Effector memory CD8-positive, alpha-beta T cell (primary cell): ENCODE measurements at regions not wholly inside any gene's neighbourhood (a gene's known extent, or its start where the extent isn't known, plus 50 kb on each side); places are given as distances from the start of the nearest gene placed in this dataset.
"Not testable (repeated sequence)": the region's sequence is repeated elsewhere in the genome, so short reads cannot be mapped to it uniquely, and the experiment has no call there.

ENCODE experiments used
- ATAC-seq: fragments of 150-1000 bp; cut with Tn5 transposase; replicated peaks from 2 replicates; pipeline ENCODE4 v1.10.0; 2021; ENCODE audit warnings: mild to moderate bottlenecking, moderate library complexity
- DNase-seq, 3 experiments: peaks; one replicate each; pipeline ENCODE4 v3.0.0; 2021
- H3K27ac Mint-ChIP-seq, 2 donors: one replicate each; pipeline ENCODE4 v1.8.0; 2022; ENCODE audit warnings: mild to moderate bottlenecking in 2 of 2, mixed read lengths in 2 of 2, moderate library complexity in 2 of 2
- H3K27me3 Mint-ChIP-seq, 2 donors: one replicate each; pipeline ENCODE4 v1.8.0; 2022; ENCODE audit warnings: mixed read lengths in 2 of 2
- H3K36me3 Mint-ChIP-seq: one replicate; pipeline ENCODE4 v1.8.0; 2022; ENCODE audit warnings: mild to moderate bottlenecking, moderate library complexity, mixed read lengths; ENCODE audit not compliant: insufficient read depth
- H3K4me1 Mint-ChIP-seq, 2 donors: one replicate each; pipeline ENCODE4 v1.8.0; 2022; ENCODE audit warnings: low read depth in 2 of 2, mixed read lengths in 2 of 2
- H3K4me3 Mint-ChIP-seq, 2 donors: one replicate each; pipeline ENCODE4 v1.8.0; 2022; ENCODE audit warnings: mild to moderate bottlenecking in 2 of 2, mixed read lengths in 2 of 2, moderate library complexity in 2 of 2
- H3K9me3 Mint-ChIP-seq, 2 donors: one replicate each; pipeline ENCODE4 v1.8.0; 2022; ENCODE audit warnings: mixed read lengths in 2 of 2

DNA sequence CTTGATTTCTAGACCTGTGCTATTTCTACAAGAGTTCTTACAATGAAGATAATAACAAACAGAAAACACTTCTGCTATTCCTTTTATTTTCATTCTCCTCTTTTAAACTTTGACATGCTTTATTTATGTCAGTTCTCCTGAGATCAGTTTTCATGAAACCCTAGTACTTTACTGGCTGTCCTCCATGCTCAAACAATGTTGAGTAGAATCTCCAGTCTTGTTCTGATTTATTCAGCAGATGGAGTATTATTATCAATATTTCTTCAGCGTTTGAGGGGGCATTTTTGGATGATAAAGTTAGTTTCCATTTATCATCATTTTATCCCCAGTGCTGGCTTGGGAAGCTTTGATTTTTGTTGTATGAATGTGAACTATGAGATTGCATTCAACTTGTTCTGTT, 85.9 kb upstream of the WARS2 start:
- Mint-ChIP-seq H3K36me3 (no peaks in the 10 kb centered on the region), H3K27ac (no peak overlapping the region), H3K4me3 (no peak overlapping the region), H3K4me1 (no peaks in the 10 kb centered on the region), H3K27me3 (no peaks in the 10 kb centered on the region), H3K9me3 (no peaks in the 10 kb centered on the region)
- DNase-seq (no peak), ATAC-seq (no peak)

DNA sequence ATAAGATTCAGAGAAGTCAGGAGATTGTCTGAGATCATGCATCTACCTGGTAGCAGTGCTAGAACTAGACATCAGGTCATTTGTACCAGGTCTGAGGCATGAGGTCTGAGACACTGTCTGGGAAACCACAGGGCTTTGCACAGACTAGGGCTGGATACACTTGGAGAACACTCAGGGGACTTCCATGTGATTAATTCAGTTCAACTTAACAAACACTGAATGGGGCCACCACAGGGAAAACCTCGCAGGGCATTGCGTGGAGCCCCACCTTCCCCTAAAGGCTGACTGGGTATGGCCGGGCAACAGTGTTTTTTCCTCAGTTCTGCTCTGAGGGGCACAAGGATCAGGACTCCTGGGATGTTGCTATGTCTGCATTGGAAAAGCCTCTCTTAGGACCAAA, 86.5 kb upstream of the WARS2 start:
- no peak overlapping the region for H3K4me3 Mint-ChIP-seq
- no peaks in the 10 kb centered on the region for H3K27me3 Mint-ChIP-seq
- H3K27ac Mint-ChIP-seq = no peak overlapping the region
- DNase-seq = no peak
- no peaks in the 10 kb centered on the region for H3K9me3 Mint-ChIP-seq
- H3K36me3 Mint-ChIP-seq = no peaks in the 10 kb centered on the region
- no peak for ATAC-seq
- H3K4me1 Mint-ChIP-seq = no peaks in the 10 kb centered on the region

DNA sequence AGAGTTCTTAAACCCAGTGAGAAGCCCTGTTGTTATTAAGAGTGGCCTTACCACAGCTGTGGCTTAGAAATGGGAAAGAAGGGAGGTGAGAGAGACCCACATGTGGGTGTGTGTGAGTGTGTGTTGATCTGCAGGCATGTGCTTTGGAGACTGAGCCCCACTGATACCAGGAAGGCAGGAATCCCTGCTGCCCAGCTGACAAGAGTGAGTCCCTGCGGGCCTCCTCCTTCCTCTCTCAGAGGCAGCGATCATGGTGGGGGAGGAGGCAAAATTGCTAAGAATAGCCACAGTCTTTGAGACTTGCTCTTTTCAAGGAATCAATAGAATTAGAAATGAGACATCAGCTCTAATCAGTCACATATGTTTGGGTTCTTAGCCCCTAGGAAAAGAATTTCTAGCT, 87.0 kb upstream of the WARS2 start:
- no peak overlapping the region for H3K27ac Mint-ChIP-seq

DNA sequence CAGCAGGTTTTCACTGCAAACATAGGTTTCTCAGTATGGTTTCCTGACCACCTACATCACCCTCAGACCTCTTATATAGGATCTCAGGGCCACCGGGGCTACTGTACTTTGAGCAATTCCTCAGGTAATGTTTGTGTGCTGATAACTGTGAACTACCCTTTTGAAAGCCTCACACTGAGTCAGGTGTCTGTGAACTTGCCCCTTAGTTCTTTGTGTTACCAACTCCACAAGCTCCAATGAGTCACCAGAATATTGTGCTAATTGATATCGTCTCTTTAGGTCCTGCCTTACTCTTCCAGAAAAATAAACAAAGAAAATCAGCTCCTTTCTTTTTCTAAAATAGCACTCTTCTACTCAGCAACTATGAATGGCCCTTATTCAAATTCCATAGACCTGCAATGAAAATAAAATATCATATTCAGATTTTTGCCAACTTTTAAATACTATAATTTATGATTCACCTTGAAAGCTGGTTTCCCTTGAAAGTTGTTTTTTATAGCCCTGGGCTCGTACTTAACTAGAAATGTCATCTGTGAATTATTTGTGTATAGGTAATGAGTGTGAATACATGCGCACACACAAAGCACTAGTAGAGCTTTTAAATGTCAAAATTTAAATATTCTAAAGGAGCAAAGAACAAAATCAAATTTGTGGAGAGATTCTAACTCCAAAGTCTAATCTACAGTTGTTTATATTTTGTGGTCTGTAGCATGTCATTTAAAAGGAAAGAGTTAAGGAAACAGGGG, 88.1 kb upstream of the WARS2 start:
- H3K4me3 Mint-ChIP-seq = no peak overlapping the region
- ATAC-seq = no peak

More for the DNA sequence above, 87.0 kb upstream of the WARS2 start:
- Mint-ChIP-seq H3K4me1 (no peaks in the 10 kb centered on the region), H3K9me3 (no peaks in the 10 kb centered on the region), H3K27me3 (no peaks in the 10 kb centered on the region), H3K4me3 (no peak overlapping the region), H3K36me3 (no peaks in the 10 kb centered on the region)
- ATAC-seq (no peak), DNase-seq (no peak)

DNA sequence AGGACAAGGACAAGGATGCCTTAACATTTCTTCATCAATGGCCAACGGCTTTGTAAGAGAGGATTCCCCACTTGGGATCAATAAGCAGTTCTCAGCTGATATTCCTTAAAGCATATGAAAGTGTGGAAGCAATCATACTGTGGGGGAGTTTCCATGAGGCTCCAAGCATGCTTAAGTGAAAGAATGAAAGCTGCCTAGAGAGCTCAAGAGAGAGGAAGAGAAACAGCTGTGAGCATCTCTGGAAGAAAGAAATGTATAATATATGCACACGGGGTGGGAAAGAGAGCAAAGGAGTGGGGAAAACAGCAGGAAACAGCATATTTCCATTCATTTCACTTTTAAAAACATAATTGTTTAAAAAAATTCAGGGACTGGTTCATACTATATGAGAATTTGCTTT, 94.7 kb upstream of the WARS2 start:
- no peak for ATAC-seq
- DNase-seq = no peak
- H3K9me3 Mint-ChIP-seq = no peaks in the 10 kb centered on the region
- no peaks in the 10 kb centered on the region for H3K36me3 Mint-ChIP-seq
- H3K27me3 Mint-ChIP-seq = no peaks in the 10 kb centered on the region
- H3K4me1 Mint-ChIP-seq = no peaks in the 10 kb centered on the region
- H3K27ac Mint-ChIP-seq = no peak overlapping the region
- no peak overlapping the region for H3K4me3 Mint-ChIP-seq

More for the DNA sequence above, 88.1 kb upstream of the WARS2 start:
- Mint-ChIP-seq H3K27ac (no peak overlapping the region), H3K27me3 (no peaks in the 10 kb centered on the region), H3K36me3 (no peaks in the 10 kb centered on the region), H3K4me1 (no peaks in the 10 kb centered on the region), H3K9me3 (no peaks in the 10 kb centered on the region)
- no peak for DNase-seq

DNA sequence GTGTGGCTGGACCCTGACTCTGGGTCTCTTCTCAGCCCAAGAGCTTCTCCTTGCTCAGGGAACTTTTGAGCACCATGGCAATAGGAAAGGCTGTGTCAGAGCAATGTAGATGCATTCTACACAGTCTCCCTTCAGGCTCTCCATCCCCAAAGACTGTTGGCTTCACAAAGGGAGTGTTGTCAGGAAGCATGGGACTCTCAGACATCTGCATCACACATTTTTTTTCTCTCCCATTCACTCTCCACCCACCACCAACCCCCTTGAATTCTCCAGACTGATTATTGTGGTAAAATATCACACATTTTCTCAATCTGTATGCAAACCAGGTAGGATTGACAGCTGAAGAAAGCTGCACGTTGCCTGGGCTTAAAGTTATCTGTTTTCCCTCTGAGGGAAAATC, 105.4 kb upstream of the WARS2 start:
- DNase-seq = no peak
- ATAC-seq = no peak
- Mint-ChIP-seq H3K4me1 (no peaks in the 10 kb centered on the region), H3K27ac (no peak overlapping the region), H3K27me3 (no peaks in the 10 kb centered on the region), H3K9me3 (no peaks in the 10 kb centered on the region), H3K4me3 (no peak overlapping the region), H3K36me3 (no peaks in the 10 kb centered on the region)

DNA sequence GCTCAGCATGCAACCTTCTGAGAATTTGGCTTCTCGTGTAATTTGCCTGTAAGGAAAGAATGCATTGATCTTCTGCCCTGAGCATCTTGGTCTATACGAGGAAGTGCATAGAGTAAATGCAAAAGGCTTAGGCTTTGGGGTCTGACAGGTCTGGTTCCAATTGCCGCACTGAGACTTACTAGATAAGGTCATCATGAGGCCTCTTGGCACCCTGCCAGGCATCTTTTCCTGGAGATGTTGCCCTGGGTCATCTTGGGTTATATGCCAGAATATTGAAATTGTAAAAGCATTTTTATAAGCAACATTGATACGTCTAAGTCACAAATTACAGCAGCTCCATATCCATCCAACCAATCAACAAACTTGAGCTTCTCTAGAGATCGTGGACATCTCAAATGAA, 108.8 kb upstream of the WARS2 start:
- no peak overlapping the region for H3K4me3 Mint-ChIP-seq
- ATAC-seq = no peak
- no peaks in the 10 kb centered on the region for H3K4me1 Mint-ChIP-seq
- no peak for DNase-seq
- H3K27me3 Mint-ChIP-seq = no peaks in the 10 kb centered on the region
- H3K27ac Mint-ChIP-seq = no peak overlapping the region
- H3K9me3 Mint-ChIP-seq = no peaks in the 10 kb centered on the region
- H3K36me3 Mint-ChIP-seq = no peaks in the 10 kb centered on the region

DNA sequence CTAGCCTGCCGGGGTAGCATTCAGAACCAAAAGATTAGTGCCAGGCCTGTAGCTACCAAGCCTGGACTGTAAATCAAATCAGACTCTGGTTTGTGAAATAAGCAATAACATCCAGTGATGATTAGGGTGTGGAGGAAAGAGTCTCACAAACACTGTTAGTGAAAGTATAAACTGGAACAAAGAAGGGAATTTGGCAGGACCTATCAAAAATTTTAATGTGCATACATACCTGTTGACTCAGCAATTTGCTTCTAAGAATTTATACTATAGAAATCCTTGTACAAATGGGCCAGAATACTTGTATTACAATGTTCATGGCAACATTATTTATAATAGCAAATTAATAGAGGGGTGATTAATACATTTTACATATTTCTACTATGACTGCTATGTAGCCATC, 109.8 kb upstream of the WARS2 start:
- Mint-ChIP-seq H3K9me3 (no peaks in the 10 kb centered on the region), H3K4me1 (no peaks in the 10 kb centered on the region), H3K4me3 (no peak overlapping the region), H3K36me3 (no peaks in the 10 kb centered on the region), H3K27me3 (no peaks in the 10 kb centered on the region), H3K27ac (no peak overlapping the region)
- DNase-seq = no peak
- ATAC-seq = no peak

DNA sequence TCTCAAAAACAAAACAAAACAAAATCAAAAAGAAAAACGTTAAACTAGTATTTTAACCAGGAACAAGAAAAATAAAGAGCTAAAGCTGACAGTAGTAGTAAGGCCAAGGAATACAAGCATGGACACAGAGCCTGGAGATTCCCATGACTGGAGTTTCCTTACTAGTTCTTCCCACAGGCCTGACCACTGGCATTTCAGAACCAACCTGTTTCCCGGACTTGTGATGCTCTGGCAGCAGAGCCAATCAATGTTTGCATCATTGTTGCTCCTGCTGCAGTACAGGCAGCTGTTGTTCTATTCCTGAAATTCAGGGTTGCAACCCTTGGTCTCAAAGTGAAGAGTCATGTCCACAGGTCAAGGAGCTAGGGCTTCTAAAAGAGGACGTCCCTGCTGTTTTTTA, 111.3 kb upstream of the WARS2 start:
- no peaks in the 10 kb centered on the region for H3K4me1 Mint-ChIP-seq
- H3K9me3 Mint-ChIP-seq = no peaks in the 10 kb centered on the region
- H3K27ac Mint-ChIP-seq = no peak overlapping the region
- DNase-seq (no peak), ATAC-seq (no peak)
- H3K27me3 Mint-ChIP-seq = no peaks in the 10 kb centered on the region
- H3K4me3 Mint-ChIP-seq = no peak overlapping the region
- no peaks in the 10 kb centered on the region for H3K36me3 Mint-ChIP-seq

DNA sequence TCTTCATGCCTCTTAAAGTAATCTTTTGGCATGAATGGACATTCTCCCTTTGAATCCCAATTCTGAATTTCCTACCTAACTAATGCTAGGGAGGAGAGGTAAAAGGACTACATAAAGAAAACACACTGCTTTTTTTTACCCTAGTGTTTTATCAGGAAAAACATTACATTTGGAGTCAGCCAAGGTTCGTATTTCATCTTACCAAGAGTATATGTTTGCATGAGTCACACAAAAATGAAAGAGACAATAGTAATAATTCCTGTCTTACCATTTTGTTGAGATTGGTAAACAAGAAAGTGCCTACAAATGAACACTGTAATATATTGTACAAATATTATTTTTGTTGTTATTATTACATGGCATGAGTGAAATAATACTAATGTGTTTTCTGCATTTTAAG, 112.9 kb upstream of the WARS2 start:
- Mint-ChIP-seq H3K4me3 (no peak overlapping the region), H3K36me3 (no peaks in the 10 kb centered on the region), H3K27ac (no peak overlapping the region), H3K9me3 (peaks cover 0 to 3% of the 10 kb centered on the region in 2 donors), H3K27me3 (no peaks in the 10 kb centered on the region), H3K4me1 (no peaks in the 10 kb centered on the region)
- ATAC-seq = no peak
- DNase-seq = no peak

DNA sequence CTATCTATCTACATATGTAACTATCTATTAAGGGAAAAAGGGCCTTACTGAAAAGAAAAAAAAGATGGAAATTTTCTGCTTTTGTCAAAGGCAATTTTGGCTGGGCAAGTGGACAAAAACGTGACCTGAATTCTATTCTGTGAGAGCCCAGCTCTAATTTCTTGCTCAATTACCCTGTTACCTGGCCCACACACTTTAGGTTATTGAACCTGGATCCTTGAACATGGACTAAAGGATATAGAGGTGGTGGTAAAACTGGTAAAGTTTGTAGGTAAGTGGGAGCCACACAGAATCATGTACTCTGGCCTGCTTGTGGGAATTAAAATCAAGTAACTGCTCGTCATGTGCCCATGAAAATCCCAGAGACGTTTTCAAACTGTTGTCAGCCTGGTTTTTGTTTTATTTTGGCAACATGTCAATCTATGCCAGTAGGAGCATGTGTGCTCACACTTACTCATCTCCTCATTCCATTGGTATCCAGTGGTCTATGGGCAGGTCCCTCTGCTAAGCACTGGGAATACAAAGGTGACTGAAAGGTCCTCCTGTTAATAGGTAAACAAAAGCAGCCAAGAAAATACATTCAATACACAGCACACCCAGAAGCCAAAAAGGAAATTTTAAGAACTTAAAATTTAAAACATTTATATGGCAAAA, 113.7 kb upstream of the WARS2 start:
- no peak for ATAC-seq
- no peak overlapping the region for H3K4me3 Mint-ChIP-seq
- no peaks in the 10 kb centered on the region for H3K36me3 Mint-ChIP-seq
- no peak overlapping the region for H3K27ac Mint-ChIP-seq
- no peaks in the 10 kb centered on the region for H3K27me3 Mint-ChIP-seq
- H3K4me1 Mint-ChIP-seq = no peaks in the 10 kb centered on the region
- peaks cover 0 to 3% of the 10 kb centered on the region in 2 donors for H3K9me3 Mint-ChIP-seq
- no peak for DNase-seq

DNA sequence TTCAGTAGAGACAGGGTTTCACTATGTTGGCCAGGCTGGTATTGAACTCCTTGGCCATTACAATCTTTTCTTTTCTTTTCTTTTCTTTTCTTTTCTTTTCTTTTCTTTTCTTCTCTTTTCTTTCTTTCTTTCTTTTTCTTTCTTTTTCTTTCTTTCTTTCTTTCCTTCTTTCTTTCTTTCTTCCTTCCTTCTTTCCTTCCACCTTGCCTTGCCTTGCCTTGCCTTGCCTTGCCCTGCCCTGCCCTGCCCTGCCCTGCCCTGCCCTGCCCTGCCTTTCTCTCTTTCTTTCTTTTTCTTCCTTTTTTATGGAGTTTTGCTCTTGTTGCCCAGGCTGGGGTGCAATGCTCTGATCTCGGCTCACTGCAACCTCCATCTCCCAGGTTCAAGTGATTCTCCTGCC, 112.5 kb upstream of the HAO2 start:
- not testable (repeated sequence) for H3K4me3 Mint-ChIP-seq, H3K36me3 Mint-ChIP-seq, H3K27me3 Mint-ChIP-seq, DNase-seq, H3K27ac Mint-ChIP-seq, H3K9me3 Mint-ChIP-seq, ATAC-seq, H3K4me1 Mint-ChIP-seq

DNA sequence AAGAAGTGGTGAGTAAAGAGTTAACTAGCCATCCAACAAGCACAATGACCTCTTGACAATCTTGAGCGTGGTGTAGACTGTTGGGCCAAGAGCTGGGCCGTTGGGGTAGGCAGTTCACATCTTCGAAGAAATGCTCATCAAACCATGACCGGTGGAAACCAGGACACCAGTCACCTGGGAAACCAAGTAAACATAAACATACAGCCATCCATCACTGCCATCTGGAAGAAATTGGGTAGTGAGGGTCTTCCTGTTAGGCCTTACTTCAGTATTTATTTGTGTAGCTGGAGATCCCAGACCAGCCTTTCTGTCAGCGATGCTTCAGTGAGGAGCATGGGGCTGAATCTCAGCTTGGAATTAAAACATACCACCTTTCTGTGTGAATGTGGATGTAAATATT, 108.1 kb upstream of the HAO2 start:
- H3K9me3 Mint-ChIP-seq = peaks cover 0 to 3% of the 10 kb centered on the region in 2 donors
- DNase-seq (no peak), ATAC-seq (no peak)
- H3K27me3 Mint-ChIP-seq = no peaks in the 10 kb centered on the region
- no peak overlapping the region for H3K4me3 Mint-ChIP-seq
- H3K4me1 Mint-ChIP-seq = no peaks in the 10 kb centered on the region
- no peaks in the 10 kb centered on the region for H3K36me3 Mint-ChIP-seq
- H3K27ac Mint-ChIP-seq = no peak overlapping the region

DNA sequence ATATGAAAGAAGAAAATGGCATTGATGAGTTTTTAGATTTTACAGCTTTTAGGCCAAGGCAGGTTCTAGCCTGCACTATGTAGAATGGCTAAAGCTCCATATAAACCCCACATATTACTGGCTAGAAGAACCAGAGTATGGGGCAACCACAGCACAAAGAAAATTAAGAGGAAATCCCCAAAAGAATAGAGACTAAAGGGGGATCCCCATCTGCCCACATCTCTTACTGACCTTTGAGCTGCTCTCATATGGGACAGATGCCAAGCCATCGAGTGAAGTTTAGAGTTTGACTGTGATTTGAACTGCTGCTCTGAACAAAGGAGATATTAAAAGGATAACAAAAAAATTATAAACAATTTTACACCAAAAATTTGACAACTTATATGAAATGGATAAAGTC, 102.2 kb upstream of the HAO2 start:
- Mint-ChIP-seq H3K27ac (no peak overlapping the region), H3K4me3 (no peak overlapping the region), H3K27me3 (no peaks in the 10 kb centered on the region), H3K4me1 (no peaks in the 10 kb centered on the region), H3K9me3 (no peaks in the 10 kb centered on the region), H3K36me3 (no peaks in the 10 kb centered on the region)
- no peak for DNase-seq
- ATAC-seq = no peak
